ENCODE measurements at regions not wholly inside any gene's neighbourhood (a gene's known extent, or its start where the extent isn't known, plus 50 kb on each side); places are given as distances from the start of the nearest gene placed in this dataset.

GRCh38 chr7:31439165-31439564, 74.7 kb upstream of the ITPRID1 start:
- TF ChIP-seq, protein P1, sequence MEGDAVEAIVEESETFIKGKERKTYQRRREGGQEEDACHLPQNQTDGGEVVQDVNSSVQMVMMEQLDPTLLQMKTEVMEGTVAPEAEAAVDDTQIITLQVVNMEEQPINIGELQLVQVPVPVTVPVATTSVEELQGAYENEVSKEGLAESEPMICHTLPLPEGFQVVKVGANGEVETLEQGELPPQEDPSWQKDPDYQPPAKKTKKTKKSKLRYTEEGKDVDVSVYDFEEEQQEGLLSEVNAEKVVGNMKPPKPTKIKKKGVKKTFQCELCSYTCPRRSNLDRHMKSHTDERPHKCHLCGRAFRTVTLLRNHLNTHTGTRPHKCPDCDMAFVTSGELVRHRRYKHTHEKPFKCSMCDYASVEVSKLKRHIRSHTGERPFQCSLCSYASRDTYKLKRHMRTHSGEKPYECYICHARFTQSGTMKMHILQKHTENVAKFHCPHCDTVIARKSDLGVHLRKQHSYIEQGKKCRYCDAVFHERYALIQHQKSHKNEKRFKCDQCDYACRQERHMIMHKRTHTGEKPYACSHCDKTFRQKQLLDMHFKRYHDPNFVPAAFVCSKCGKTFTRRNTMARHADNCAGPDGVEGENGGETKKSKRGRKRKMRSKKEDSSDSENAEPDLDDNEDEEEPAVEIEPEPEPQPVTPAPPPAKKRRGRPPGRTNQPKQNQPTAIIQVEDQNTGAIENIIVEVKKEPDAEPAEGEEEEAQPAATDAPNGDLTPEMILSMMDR (conservative IDR thresholded peaks at IDR 0.05; ENCODE audit: low read length): no peak
- no peak for TF ChIP-seq EZH2phosphoT487 (IDR thresholded peaks at IDR 0.05; ENCODE audit: borderline replicate concordance)

Data from Loucy (cell line).